Osteocyte (in vitro differentiated cells): ENCODE measurements at regions not wholly inside any gene's neighbourhood (a gene's known extent, or its start where the extent isn't known, plus 50 kb on each side); places are given as distances from the start of the nearest gene placed in this dataset.

Experiments used
- DNase-seq: peaks from one replicate; pipeline ENCODE4 v3.0.0; 2021; ENCODE audit warnings: mixed read lengths; ENCODE audit not compliant: unreplicated experiment; ENCODE audit errors: extremely low spot score
- H3K27ac Mint-ChIP-seq: one replicate; pipeline ENCODE4 v1.8.0; 2021; ENCODE audit warnings: mild to moderate bottlenecking, mixed read lengths; ENCODE audit not compliant: unreplicated experiment
- H3K27me3 Mint-ChIP-seq: one replicate; pipeline ENCODE4 v1.8.0; 2021; ENCODE audit warnings: mixed read lengths; ENCODE audit not compliant: unreplicated experiment
- H3K36me3 Mint-ChIP-seq: one replicate; pipeline ENCODE4 v1.8.0; 2021; ENCODE audit warnings: mixed read lengths; ENCODE audit not compliant: unreplicated experiment
- H3K4me1 Mint-ChIP-seq: one replicate; pipeline ENCODE4 v1.8.0; 2021; ENCODE audit warnings: mixed read lengths; ENCODE audit not compliant: unreplicated experiment
- H3K4me3 Mint-ChIP-seq: one replicate; pipeline ENCODE4 v1.8.0; 2021; ENCODE audit warnings: mild to moderate bottlenecking, moderate library complexity, mixed read lengths; ENCODE audit not compliant: unreplicated experiment
- H3K9me3 Mint-ChIP-seq: one replicate; pipeline ENCODE4 v1.8.0; 2021; ENCODE audit warnings: mixed read lengths; ENCODE audit not compliant: unreplicated experiment
- CTCF ChIP-seq: fragments of 200-600 bp; sonication (generic); IDR thresholded peaks from 2 replicates; pipeline ENCODE4 v1.5.0; 2021; ENCODE audit warnings: antibody characterized with exemption, mild to moderate bottlenecking, moderate library complexity

- H3K27me3 Mint-ChIP-seq: peaks cover 4% of the 10 kb centered on the region
- H3K27ac Mint-ChIP-seq: no peak overlapping the region
- H3K4me1 Mint-ChIP-seq: no peaks in the 10 kb centered on the region
- TF ChIP-seq CTCF: no peak
- H3K4me3 Mint-ChIP-seq: no peak overlapping the region
- H3K9me3 Mint-ChIP-seq: no peaks in the 10 kb centered on the region
- no peaks in the 10 kb centered on the region for H3K36me3 Mint-ChIP-seq
- no peak for DNase-seq
Measured at GRCh38 chr11:70818351-70818750, 420.0 kb downstream of the CTTN start.

- no peak for DNase-seq
- Mint-ChIP-seq H3K4me3 (no peak overlapping the region), H3K36me3 (no peaks in the 10 kb centered on the region), H3K4me1 (no peaks in the 10 kb centered on the region), H3K9me3 (no peaks in the 10 kb centered on the region), H3K27me3 (peaks cover 4% of the 10 kb centered on the region), H3K27ac (no peak overlapping the region)
- no peak for TF ChIP-seq CTCF
Measured at GRCh38 chr11:70819022-70819421, 420.7 kb downstream of the CTTN start.

GRCh38 chr11:70820311-70820710, 422.0 kb downstream of the CTTN start:
- Mint-ChIP-seq H3K4me1 (no peaks in the 10 kb centered on the region), H3K4me3 (no peak overlapping the region), H3K27ac (no peak overlapping the region), H3K36me3 (no peaks in the 10 kb centered on the region), H3K27me3 (peaks cover 8% of the 10 kb centered on the region), H3K9me3 (no peaks in the 10 kb centered on the region)
- DNase-seq: no peak
- TF ChIP-seq CTCF: no peak

GRCh38 chr11:70820712-70821111, 422.4 kb downstream of the CTTN start:
- Mint-ChIP-seq H3K27me3 (peaks cover 11% of the 10 kb centered on the region), H3K4me1 (no peaks in the 10 kb centered on the region), H3K36me3 (no peaks in the 10 kb centered on the region), H3K9me3 (no peaks in the 10 kb centered on the region), H3K4me3 (no peak overlapping the region), H3K27ac (no peak overlapping the region)
- TF ChIP-seq CTCF: no peak
- no peak for DNase-seq

- H3K9me3 Mint-ChIP-seq: no peaks in the 10 kb centered on the region
- H3K4me3 Mint-ChIP-seq: no peak overlapping the region
- H3K4me1 Mint-ChIP-seq: no peaks in the 10 kb centered on the region
- TF ChIP-seq CTCF: no peak
- H3K27ac Mint-ChIP-seq: no peak overlapping the region
- peaks cover 25% of the 10 kb centered on the region for H3K27me3 Mint-ChIP-seq
- no peak for DNase-seq
- no peaks in the 10 kb centered on the region for H3K36me3 Mint-ChIP-seq
Measured at GRCh38 chr11:70823771-70824170, 425.4 kb downstream of the CTTN start.
